ENCODE measurements at regions not wholly inside any gene's neighbourhood (a gene's known extent, or its start where the extent isn't known, plus 50 kb on each side); places are given as distances from the start of the nearest gene placed in this dataset.

DNA sequence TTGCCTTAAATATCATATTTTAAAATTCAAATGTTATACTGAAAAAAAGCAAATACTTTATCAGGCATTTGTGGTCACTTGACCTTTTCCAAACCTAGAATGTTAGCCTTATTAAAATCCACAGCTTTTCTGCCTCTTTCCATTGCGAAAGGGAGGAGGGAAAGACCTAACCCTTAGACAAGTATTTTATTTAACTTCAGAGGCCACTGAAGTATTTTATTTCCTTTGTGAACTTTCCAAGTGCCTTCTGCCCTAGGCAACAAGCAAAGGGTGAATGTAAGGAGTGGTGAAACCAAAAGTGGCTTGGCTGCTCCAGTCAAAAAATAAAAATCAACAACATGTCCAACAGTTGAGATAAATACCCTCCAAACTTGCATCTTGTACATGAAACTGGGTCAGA lies 376.1 kb downstream of the EFNA5 start:
- ChIA-PET POLR2A (no interaction called here), CTCF (no interaction called here)

DNA sequence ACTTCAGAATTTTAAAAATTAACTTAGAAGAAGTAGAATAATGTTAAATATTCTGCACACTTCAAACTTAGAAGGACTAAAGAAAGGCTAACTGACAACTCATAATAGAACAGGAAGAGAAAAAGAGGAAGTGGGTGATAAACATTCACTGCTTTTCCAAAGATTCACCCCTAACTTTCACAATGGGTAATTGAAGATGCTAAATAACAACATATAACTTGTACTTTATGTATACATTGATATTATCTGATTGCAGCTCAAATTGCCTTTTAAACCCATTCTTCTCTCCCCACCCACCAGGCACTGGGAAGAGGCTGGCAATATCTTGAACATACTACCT lies 376.6 kb downstream of the EFNA5 start:
- CTCF ChIA-PET = no interaction called here

DNA sequence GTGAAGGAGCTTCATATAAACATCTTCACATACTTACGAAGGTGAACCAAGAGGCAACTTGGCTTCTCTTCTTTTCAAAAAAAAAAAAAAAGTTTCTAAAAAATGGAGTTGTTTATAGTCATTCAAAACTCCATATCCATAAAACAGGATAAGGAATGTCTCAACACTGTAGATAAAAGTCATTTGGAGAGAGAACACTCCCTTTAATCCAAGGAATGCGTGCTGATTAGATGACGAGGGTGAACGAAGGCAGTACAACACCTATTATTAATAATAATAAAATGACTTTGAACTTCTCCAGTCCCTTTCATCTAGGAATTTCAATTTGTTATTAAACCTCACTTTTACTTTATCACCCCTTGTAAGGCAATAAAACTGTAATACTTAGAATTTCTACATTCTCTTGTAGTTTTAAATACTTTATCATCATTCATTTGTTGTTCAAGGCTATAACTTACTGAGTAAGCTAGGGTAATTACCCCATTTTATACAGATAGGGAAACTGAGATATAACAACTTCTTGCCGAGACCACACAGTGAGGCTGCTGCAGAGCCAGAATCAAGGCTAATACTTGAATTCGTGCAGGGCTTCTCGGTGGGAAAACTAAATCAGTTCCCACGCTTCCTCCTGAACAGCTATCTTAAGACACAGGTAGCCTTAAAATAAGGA lies 377.1 kb downstream of the EFNA5 start:
- POLR2A ChIA-PET = no interaction called here
- CTCF ChIA-PET = no interaction called here

More for the DNA sequence above, 376.6 kb downstream of the EFNA5 start:
- POLR2A ChIA-PET = no interaction called here

DNA sequence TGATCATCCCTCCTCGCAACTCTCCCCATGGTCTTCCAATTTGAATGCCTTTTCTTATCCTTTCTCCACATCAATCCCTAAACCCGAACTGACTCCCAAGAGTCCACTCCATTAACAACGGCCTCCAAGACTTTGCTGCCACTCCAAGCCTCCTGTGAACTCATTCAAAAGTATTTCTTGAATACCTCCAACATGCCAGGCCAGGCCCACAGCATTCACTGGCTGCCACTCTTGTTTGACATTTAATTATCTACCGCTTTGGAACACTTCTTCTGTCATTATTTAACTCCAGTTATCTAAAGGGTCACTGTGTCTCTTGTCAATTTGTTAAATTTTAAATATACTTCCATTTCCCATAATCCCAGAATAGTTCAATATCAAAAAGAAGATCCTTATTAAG lies 378.9 kb downstream of the EFNA5 start:
- POLR2A ChIA-PET = no interaction called here
- CTCF ChIA-PET = no interaction called here

DNA sequence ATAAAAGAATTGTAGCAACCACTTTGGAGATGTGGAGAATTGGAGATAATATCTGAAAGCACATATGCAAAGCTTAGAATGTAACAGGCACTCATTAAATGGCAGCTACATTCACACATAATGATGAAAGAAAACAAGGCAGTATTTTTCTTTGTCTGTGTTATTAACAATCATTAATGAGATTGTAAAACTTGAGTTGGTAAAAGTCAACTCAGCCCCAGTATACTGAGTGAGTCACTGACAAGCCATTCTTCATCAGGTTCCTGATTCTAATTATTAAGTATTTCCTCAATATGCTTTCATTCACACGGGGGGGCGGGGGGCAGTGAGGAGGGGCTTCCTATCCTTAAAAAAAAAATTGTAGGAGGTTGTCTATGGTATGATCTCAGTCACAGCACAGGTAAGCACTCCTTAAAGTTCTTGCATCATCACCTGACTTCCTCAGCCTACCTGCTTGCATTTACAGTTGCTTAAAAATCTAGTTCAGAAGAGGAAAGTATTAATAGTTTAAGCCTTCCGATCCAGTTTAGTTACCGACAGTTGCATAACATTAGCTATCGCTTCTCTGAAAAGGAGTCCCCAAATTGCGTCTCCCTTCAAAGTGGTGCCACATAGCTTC lies 379.8 kb downstream of the EFNA5 start:
- POLR2A ChIA-PET = no interaction called here
- CTCF ChIA-PET = no interaction called here

DNA sequence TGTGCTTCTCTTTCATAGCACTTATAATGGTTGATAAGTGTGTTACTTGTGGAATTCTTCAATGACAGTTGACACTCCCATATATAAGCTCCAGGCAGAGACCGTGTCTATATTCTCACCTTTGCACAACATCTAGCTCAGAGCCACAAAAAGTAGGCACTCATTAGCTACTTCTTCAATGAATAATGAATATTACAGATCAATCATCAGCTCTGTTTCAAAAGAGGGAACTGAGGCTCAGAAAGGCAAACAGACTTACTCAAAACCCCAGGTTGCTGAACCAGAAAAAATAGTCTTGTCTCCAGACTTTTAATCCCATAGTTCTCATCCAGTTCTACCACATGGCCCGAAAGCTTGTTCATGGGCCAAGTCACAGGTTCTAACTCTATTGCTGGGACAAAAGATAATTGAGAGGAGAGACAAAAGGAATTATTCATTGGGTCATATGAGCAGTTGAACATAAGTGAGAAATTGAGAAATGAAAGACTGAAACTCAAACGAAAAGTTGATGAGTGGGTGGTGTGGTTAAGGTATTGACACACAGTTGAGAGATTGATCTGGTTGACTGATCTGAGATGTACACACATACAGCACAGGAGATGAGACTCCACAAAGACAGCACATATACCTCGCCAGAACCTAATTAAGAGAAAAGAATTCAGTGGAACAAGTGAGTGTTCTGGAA lies 381.6 kb downstream of the EFNA5 start:
- ChIA-PET CTCF (no interaction called here), POLR2A (no interaction called here)

DNA sequence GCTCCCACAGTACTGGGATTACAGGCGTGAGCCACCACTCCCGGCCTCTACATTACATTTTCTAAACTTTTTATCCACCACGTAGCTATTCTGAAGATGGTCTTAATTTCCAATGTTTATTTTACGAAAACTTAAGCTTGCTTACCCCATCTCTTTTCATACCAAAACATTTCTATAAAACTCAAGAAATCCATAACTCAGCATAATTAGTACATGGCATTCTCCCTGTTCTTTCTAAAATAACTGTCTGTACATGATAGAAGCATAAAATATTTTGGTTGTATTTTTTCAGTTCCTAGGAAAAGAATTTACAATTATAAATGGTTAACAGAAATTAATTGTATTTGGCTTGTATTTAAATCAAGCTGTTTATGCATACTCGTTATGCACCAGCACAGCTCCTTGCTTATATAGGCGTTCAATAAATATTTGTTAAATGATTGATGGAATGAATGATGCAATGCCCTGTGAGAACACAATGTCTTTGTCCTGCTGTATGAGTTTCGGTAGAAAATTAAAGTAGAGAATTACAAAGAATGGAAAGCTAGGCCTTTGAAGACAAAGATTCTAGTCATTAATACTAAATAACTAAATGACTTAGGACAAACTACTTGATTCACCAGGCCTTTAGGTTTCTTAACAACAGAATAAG lies 384.2 kb downstream of the EFNA5 start:
- ChIA-PET POLR2A (no interaction called here), CTCF (no interaction called here)

DNA sequence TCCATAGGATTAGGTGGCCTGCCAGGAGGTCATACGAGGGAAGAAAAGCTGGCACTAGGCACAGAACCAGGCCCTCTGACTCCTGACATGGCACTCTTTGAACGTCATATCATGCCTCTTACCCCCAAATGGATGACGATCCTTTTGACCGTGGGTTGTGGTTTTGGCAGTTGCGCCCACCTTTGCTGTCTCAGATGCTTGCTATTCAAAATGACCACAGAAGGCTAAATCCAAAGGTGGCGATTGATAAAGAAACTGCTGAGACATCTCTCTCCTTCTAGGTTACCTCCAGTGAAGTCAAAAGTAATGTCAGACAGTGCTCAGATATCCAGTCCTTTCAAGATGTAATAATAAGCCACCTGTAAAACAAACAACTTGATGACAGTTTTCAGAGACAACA lies 385.0 kb downstream of the EFNA5 start:
- ChIA-PET POLR2A (interaction anchor here (0.7 kb wide), 1 partner anchor 378 kb away, joined by 3 read pairs; no protein-coding TSS in a partner anchor), CTCF (no interaction called here)

DNA sequence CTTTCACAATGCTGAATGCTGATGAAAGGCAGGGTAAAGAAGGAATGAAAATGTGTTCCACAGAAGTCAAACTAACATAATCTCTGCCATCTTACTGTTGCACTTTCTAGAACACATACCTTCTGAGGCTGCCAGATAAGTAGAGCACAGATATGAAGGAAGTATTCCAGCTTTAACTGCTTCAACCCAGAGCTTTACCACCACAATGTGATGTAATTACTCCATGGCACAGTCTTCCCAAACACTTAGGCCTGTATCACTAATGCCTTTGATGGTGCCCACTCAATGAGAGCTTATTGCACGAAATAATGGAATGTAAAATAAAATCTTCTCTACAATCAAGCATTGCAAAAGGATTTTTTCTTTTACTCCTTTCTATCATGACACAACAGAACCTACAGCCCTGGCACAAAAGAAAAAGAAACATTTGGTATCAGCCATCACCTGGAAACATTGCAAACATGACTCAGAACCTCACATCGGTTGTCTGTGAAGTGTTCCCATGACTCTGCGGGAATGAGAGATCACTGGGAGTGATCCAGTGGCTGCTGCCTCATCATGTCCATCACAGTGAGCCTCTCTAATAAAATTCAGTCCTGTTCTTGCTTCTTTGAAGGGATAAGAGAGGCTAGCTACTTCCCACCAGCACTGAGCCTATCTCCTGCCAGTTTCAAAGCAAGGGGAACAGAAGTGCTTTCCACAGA lies 385.8 kb downstream of the EFNA5 start:
- ChIA-PET CTCF (no interaction called here), POLR2A (interaction anchor here (0.7 kb wide), 1 partner anchor 379 kb away, joined by 3 read pairs; no protein-coding TSS in a partner anchor)

DNA sequence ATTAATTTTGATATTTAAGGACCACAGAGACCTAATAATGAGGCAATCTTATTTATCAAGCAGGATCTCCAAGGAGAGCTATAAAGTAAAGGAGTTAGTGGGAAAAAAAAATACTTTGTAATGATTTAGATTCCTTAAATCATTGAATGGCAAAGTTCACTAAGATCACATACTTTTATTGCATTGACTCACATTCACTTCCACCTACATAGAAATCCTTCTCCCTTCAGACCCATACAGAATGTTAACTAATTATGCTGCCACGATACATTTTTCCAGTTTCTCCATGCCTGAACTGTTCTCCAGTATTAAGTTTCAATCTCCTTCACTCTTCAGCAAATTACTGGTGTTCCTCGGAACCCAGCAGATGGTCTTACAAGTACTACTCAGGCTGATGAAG lies 388.7 kb downstream of the EFNA5 start:
- CTCF ChIA-PET = no interaction called here
- POLR2A ChIA-PET = no interaction called here

DNA sequence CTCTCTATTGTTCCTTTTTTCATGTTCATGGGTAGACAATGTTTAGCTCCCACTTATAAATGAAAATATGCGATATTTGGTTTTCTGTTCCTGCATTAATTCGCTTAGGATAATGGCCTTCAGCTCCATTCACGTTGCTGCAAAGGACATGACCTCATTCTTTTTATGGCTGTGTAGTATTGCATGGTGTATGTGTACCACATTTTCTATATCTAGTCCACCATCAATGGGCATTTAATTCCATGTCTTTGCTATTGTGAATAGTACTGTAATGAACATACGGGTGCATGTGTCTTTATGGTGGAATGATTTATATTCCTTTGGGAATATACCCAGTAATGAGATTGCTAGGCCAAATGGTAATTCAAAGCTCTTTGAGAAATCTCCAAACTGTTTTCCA lies 392.0 kb downstream of the EFNA5 start:
- ChIA-PET POLR2A (no interaction called here), CTCF (no interaction called here)

DNA sequence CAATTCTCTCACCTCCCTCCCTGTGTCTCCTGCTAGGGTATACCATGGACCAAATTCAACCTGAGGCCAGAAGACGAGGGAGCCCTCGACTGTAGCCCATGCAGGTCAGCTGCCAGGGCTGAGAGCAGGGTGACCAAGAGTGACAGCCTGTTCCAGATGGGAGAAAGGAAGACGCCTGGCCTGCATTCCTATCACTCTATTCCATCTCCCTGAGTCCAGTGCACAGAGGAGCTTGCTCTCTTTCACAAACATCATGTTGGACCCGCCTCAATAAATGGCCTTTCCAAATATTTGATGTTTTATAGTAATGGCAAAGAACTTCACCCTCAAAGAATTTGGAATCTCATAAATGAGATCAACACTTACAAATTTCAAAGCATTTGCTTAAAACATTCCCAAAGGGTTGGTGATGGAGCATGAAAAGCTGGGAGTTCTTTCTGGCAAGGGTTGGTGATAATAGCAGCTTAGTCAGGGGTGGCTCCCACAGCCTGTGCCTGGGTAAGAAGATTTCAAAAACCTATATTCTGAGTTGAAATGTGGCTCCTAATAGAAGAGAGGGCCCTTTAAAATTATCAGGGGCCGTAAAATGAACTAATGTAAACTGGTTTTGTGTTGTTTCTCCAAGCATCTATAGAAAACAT lies 393.1 kb downstream of the EFNA5 start:
- ChIA-PET CTCF (no interaction called here), POLR2A (no interaction called here)

DNA sequence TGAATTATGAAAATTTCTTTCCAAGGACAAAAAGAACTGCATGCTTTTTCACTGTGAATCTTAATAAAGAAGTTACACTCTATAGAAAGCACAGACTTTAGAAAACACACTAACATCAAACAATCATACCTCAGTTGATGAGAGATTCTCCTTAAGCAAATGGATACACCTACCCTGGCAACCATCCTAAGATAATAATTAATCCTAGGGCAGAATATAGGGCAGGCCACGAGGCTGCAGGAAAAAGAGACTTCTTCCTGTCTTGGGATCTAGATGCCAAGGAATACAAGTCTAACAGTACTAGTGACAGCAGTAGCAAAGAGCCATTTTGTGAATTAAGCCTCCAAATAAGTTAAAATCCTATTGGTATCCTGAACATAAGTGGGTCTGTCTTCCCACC lies 395.4 kb downstream of the EFNA5 start:
- ChIA-PET CTCF (no interaction called here), POLR2A (no interaction called here)

DNA sequence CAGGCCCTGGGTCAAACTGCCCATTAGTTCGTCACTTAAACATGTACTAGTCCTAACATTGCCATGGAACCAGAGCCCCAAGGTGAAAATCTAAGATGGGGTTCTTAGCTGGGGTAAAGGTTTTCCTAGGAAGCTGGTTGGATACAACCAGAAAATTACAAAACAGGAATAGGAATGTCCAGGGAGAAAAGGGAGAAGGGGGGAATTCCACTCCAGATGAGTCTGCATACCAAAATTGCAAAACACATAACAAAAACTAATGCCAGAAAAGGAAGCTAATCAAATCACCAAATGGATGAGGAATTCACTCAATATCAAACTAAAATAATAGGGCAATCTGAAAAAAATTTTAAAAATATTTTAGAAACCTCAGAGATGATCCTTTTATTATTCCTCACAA lies 396.2 kb downstream of the EFNA5 start:
- CTCF ChIA-PET = no interaction called here
- POLR2A ChIA-PET = no interaction called here

DNA sequence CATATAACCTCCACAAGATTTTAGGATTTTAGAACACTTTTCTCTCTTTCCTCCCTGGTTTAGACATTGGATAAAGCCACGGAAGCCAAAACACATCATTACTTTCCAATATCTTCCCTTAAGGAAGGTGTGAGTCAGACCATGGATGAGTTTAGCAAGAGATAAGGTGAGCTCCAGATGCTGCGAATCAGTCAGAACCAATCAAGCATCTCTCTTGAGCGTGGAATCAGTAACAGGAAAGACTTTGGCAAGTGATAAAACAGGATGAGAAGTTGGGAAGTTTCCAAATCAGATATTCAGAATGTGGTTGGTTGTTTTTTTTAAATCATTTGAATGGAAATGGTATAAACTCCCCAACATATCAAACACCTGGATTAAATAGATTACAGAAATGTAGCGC lies 397.8 kb downstream of the EFNA5 start:
- ChIA-PET CTCF (no interaction called here), POLR2A (no interaction called here)

DNA sequence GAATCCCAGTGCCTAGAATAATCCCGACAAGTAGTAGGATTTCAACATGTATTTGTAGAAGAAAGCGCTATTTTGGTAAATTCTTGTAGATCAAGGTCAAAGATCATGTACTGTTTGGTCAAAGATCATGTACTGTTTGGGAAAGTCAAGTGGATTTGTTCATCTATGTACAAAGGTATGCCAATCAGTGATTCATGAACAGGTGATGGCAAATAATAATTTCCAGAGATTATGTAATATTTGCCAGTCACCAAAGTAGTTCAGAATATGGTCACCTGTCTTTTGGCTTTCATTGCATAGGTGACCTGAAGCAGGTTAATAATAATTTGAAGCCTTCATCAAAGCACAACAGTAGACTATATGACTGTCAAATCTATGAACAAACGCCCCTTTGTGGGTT lies 398.2 kb downstream of the EFNA5 start:
- POLR2A ChIA-PET = interaction anchor here (0.7 kb wide), 1 partner anchor 17 kb away, joined by 4 read pairs; no protein-coding TSS in a partner anchor
- CTCF ChIA-PET = no interaction called here

DNA sequence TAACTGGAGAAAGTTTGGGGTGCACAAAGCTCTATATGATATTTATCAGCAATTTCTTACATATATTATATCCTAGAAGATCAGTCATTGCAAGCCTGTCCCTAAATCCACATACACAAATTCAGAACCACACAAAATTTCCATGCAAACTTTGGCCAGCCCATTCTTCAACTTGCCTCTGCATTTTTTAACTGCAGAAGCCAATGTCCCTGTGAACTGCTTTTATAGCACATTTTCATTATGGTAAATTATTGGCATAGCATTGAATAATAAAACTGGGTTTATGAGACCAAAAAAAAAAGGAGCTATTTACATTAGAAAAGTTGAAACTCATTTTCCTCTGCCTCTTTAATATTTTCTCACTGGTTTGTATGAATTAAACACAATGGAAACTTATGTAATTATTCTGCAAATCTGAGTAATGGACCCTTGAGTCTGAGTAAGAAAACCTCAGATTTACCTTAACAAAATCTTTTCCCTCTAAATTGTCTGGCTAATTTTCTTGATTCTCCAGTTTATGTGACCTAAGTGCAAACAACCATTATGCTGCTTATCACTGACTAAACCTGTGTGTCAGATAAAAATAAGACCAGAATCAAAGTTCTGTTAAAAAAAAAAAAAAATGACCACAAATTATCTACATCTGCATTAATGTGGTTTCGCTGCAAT lies 398.9 kb downstream of the EFNA5 start:
- CTCF ChIA-PET = no interaction called here

DNA sequence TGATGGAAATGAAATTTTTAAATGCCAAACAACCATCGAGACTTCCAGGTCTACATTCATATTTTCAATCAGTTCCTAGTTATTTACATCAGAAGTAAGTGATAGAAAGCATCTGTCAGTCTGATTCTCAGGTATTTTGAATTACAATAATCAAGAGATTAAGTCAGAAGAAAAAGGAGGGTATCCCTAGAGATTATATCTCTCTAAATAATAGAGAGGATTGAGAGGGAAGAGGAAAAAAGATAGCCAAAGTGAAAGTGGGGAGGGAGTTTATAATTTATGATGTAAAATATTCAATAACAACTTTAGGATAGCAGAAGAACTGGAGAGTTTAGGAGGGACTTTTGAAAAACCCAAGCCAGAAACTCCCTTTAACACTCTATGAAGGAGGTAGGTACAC lies 400.2 kb downstream of the EFNA5 start:
- POLR2A ChIA-PET = no interaction called here
- CTCF ChIA-PET = no interaction called here

More for the DNA sequence above, 398.9 kb downstream of the EFNA5 start:
- POLR2A ChIA-PET = interaction anchor here (0.7 kb wide), 1 partner anchor 16 kb away, joined by 4 read pairs; no protein-coding TSS in a partner anchor

DNA sequence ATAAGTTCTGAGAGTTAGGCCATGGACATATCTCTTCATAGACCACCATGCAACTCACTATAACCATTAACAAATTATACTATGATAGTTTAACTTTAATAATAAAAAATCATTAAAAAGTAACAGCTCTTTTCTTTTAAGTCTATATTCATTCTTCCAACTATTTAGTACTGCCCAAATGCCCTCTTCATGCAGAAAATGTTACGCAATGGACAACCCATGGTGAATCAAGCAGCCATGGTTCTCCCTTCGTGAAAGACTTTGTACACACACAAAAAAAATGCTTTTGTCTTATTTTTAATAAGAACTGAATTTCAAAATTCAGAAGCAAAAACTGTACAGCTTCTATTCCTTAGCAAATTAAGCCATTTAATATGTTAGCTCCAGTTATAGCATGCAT lies 401.1 kb downstream of the EFNA5 start:
- ChIA-PET CTCF (no interaction called here), POLR2A (no interaction called here)

DNA sequence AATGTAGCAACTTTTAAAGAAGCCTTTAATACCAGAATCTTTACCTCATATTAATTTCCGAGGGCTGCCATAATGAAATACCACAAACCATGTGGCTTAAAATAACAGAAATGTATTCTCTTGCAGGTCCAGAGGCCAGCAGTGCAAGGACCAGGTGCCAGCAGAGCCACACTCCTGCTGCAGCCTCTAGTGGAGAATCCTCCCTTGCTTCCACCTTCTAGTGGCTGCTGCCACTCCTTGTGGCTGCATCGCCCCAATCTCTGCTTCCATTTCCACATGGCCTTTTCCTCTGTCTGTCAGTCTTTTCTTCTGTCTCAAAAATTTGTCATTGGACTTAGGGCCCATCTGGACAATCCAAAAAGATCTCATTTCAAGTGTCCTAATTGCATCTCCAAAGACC lies 401.5 kb downstream of the EFNA5 start:
- ChIA-PET CTCF (no interaction called here), POLR2A (no interaction called here)
